MM.1S (cell line): ENCODE measurements at regions not wholly inside any gene's neighbourhood (a gene's known extent, or its start where the extent isn't known, plus 50 kb on each side); places are given as distances from the start of the nearest gene placed in this dataset.

Experiments used
- EZH2 ChIP-seq: fragments of 300-600 bp; sonication (generic); optimal IDR thresholded peaks from 2 replicates; pipeline ENCODE3; 2017; ENCODE audit warnings: low read depth, mild to moderate bottlenecking, antibody characterized with exemption, low read length, mixed read lengths
- TF ChIP-seq, protein P1 (sequence below): fragments of 300-600 bp; sonication (generic); IDR thresholded peaks from 2 replicates; pipeline ENCODE4 v1.5.1; 2016; ENCODE audit warnings: antibody characterized with exemption, low read length, mixed read lengths

DNA sequence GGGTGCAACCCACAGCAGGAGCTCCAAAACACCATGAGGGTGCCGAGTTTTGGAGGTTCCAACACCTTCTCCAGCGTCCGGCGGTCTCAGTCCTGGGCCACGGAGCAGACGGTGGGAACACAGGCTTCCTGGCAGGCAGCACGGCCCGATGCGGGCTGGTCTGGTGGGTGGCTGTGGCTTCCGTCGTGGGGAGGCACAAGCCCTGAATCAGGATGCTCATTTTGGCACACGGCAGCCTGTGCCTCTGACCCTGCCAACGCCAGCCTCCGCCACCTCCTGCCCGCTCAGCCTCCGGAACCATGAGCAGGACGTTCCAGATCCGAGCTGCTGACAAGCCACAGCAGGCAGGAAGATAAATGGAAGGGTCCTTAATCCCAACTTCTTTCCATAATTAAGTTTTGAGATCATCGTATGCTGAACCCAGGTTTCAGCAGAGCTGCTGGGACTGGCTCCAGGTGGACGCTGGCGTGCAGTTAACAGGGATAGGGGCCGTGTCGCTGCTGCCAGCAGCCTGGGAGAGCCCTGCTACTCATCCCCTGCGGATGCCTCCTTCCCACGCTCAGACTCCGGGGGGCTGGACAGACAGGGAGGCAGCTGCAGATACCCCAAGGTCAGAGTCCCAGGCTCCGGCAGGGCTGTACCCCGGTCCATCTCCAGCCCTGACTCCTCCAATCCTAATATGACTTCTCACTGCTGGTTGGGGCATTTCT is 136.6 kb downstream of the ENGASE start:
- TF ChIP-seq, protein P1, sequence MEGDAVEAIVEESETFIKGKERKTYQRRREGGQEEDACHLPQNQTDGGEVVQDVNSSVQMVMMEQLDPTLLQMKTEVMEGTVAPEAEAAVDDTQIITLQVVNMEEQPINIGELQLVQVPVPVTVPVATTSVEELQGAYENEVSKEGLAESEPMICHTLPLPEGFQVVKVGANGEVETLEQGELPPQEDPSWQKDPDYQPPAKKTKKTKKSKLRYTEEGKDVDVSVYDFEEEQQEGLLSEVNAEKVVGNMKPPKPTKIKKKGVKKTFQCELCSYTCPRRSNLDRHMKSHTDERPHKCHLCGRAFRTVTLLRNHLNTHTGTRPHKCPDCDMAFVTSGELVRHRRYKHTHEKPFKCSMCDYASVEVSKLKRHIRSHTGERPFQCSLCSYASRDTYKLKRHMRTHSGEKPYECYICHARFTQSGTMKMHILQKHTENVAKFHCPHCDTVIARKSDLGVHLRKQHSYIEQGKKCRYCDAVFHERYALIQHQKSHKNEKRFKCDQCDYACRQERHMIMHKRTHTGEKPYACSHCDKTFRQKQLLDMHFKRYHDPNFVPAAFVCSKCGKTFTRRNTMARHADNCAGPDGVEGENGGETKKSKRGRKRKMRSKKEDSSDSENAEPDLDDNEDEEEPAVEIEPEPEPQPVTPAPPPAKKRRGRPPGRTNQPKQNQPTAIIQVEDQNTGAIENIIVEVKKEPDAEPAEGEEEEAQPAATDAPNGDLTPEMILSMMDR = no peak
- no peak for TF ChIP-seq EZH2
